ENCODE measurements at regions not wholly inside any gene's neighbourhood (a gene's known extent, or its start where the extent isn't known, plus 50 kb on each side); places are given as distances from the start of the nearest gene placed in this dataset.

GRCh38 chr18:78557371-78557770 lies 422.2 kb upstream of the SALL3 start:
- H3K9me3 Mint-ChIP-seq = no peaks in the 10 kb centered on the region
- TF ChIP-seq, protein P1, sequence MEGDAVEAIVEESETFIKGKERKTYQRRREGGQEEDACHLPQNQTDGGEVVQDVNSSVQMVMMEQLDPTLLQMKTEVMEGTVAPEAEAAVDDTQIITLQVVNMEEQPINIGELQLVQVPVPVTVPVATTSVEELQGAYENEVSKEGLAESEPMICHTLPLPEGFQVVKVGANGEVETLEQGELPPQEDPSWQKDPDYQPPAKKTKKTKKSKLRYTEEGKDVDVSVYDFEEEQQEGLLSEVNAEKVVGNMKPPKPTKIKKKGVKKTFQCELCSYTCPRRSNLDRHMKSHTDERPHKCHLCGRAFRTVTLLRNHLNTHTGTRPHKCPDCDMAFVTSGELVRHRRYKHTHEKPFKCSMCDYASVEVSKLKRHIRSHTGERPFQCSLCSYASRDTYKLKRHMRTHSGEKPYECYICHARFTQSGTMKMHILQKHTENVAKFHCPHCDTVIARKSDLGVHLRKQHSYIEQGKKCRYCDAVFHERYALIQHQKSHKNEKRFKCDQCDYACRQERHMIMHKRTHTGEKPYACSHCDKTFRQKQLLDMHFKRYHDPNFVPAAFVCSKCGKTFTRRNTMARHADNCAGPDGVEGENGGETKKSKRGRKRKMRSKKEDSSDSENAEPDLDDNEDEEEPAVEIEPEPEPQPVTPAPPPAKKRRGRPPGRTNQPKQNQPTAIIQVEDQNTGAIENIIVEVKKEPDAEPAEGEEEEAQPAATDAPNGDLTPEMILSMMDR (conservative IDR thresholded peaks at IDR 0.05) = no peak
- peaks cover 8% of the 10 kb centered on the region for H3K4me1 Mint-ChIP-seq
- no peak overlapping the region for H3K4me3 Mint-ChIP-seq
- no peak for DNase-seq (ENCODE audit: low read depth, low spot score)
- H3K36me3 Mint-ChIP-seq (ENCODE audit: low read depth) = peaks cover 5% of the 10 kb centered on the region
- H3K27me3 Mint-ChIP-seq (ENCODE audit: low read depth) = peaks cover 10% of the 10 kb centered on the region
- no peak overlapping the region for H3K27ac Mint-ChIP-seq (ENCODE audit: unreplicated experiment)

DNA sequence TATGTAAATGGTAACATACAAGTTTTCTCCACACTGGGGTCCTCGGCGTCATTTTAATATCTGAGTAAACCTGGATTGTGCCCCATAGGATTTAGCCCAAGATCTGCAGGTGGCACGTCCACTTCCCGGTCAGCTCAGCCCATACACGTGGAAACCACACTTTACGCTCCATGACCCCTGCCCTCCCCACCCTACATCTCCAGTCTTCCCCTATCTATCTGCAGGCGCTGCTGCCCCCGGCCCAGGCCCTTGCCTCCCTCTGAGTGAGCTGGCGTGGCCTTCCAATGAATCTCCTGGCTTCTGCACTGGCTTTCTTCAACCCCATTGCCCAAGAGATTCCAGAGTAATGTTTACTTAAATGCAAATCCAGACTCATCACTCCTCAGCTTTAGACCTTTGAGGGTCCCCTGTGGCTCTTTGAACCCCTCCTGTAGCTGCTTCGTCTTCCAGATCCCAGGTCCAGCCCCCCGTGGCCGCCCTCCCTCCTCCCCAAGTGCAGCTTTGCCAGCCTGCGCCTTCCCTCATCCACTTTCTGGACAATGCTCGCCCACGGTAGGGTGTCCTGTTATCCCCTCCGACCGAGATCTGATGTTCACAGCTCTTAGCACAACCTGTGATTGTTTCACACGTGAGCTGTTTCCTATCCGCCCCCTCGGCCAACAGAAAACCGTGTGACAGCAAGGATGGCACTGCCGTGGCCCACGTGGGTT lies 421.4 kb upstream of the SALL3 start:
- TF ChIP-seq, protein P1 (conservative IDR thresholded peaks at IDR 0.05) = no peak
- Mint-ChIP-seq H3K9me3 (no peaks in the 10 kb centered on the region), H3K4me3 (no peak overlapping the region), H3K27me3 (ENCODE audit: low read depth) (peaks cover 10% of the 10 kb centered on the region), H3K36me3 (ENCODE audit: low read depth) (peaks cover 5% of the 10 kb centered on the region), H3K4me1 (peaks cover 12% of the 10 kb centered on the region), H3K27ac (ENCODE audit: unreplicated experiment) (peak overlapping the region; percentile 50)
- DNase-seq (ENCODE audit: low read depth, low spot score) = no peak

DNA sequence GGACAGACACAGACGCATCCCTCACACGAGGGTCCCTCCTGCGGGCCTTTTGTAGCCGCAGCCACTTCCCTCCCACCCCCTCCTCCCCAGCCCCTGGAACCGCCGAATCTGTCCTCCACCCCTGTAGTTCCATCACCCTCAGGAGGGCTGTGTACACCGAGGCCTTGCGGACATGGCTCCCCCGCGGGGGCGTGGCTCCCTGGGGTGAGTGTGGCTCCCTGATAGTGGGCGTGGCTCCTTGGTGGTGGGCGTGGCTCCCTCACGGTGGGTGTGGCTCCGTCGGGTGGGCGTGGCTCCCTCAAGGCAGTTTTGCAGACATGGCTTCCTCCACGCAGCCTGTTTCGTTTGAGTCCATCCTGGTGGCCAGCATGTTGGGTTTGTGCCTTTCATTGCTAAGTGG lies 420.7 kb upstream of the SALL3 start:
- Mint-ChIP-seq H3K27ac (ENCODE audit: unreplicated experiment) (no peak overlapping the region), H3K27me3 (ENCODE audit: low read depth) (peaks cover 10% of the 10 kb centered on the region), H3K36me3 (ENCODE audit: low read depth) (peaks cover 5% of the 10 kb centered on the region), H3K4me3 (no peak overlapping the region), H3K4me1 (peaks cover 15% of the 10 kb centered on the region), H3K9me3 (no peaks in the 10 kb centered on the region)
- TF ChIP-seq, protein P1 (conservative IDR thresholded peaks at IDR 0.05) = no peak
- no peak for DNase-seq (ENCODE audit: low read depth, low spot score)

DNA sequence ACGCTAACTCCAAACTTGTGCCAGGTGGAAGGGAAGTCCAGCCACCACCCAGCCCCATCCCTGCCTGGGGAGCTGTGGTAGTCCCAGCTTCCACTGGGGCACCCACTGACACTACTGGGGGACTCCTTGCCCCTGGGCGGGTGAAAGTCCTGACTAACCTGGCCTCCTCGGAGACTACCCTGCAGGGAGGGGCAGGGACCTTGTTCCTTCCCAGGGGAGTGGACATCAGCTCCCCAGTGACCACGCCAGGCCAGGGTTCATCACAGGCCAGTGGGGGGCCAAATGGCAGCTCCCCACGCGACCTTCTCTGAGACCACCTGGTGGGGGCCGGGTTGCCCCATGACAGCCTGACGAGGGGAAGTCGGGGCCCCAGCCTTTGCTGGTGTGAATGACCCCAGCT lies 420.0 kb upstream of the SALL3 start:
- H3K4me1 Mint-ChIP-seq = peaks cover 20% of the 10 kb centered on the region
- peaks cover 5% of the 10 kb centered on the region for H3K36me3 Mint-ChIP-seq (ENCODE audit: low read depth)
- no peaks in the 10 kb centered on the region for H3K9me3 Mint-ChIP-seq
- TF ChIP-seq, protein P1 (conservative IDR thresholded peaks at IDR 0.05) = no peak
- peaks cover 10% of the 10 kb centered on the region for H3K27me3 Mint-ChIP-seq (ENCODE audit: low read depth)
- DNase-seq (ENCODE audit: low read depth, low spot score) = no peak
- H3K4me3 Mint-ChIP-seq = no peak overlapping the region
- H3K27ac Mint-ChIP-seq (ENCODE audit: unreplicated experiment) = peak overlapping the region; percentile 78

- Mint-ChIP-seq H3K27ac (ENCODE audit: unreplicated experiment) (peak overlapping the region; percentile 71), H3K4me3 (peak overlapping the region; percentile 25), H3K4me1 (peaks cover 24% of the 10 kb centered on the region), H3K36me3 (ENCODE audit: low read depth) (no peaks in the 10 kb centered on the region), H3K9me3 (peaks cover 2% of the 10 kb centered on the region), H3K27me3 (ENCODE audit: low read depth) (peaks cover 3% of the 10 kb centered on the region)
- DNase-seq (ENCODE audit: low read depth, low spot score) = no peak
- TF ChIP-seq, protein P1 (conservative IDR thresholded peaks at IDR 0.05) = no peak
Measured at GRCh38 chr18:78561757-78562510, 417.7 kb upstream of the SALL3 start.

All from neural crest cell (in vitro differentiated cells).